Natural killer cell (primary cell): ENCODE measurements at regions not wholly inside any gene's neighbourhood (a gene's known extent, or its start where the extent isn't known, plus 50 kb on each side); places are given as distances from the start of the nearest gene placed in this dataset.

ENCODE experiments used
- ATAC-seq, 3 donors: fragments of 150-1000 bp in 2 of 3; fragments of 200-7000 bp in 1 of 3; cut with Tn5 transposase; 1 replicate in 1 of 3; 2 replicates in 2 of 3; pipeline ENCODE4 v1.10.0; 2021; ENCODE audit warnings: mild to moderate bottlenecking in 2 of 3, moderate library complexity in 2 of 3
- DNase-seq, 2 donors: peaks; one replicate each; pipeline versions ENCODE4 v3.0.0 to v3.0.0-alpha.2; 2013 to 2021; ENCODE audit warnings: mixed read lengths in 1 of 2
- H3K27ac ChIP-seq: one replicate; pipeline ENCODE4 v1.5.1; 2013; ENCODE audit warnings: mild to moderate bottlenecking, low read length
- H3K27me3 ChIP-seq: one replicate; pipeline ENCODE4 v1.6.1; 2013; ENCODE audit warnings: low read length; ENCODE audit not compliant: control insufficient read depth, insufficient read depth
- H3K36me3 ChIP-seq: one replicate; pipeline ENCODE4 v1.6.1; 2013; ENCODE audit warnings: low read length; ENCODE audit not compliant: control insufficient read depth, insufficient read depth
- H3K4me1 ChIP-seq: one replicate; pipeline ENCODE4 v1.6.1; 2013; ENCODE audit warnings: low read length; ENCODE audit not compliant: control insufficient read depth, insufficient read depth
- H3K4me3 ChIP-seq: one replicate; pipeline ENCODE4 v1.5.1; 2013; ENCODE audit warnings: low read length
- H3K9me3 ChIP-seq: one replicate; pipeline ENCODE4 v1.6.1; 2013; ENCODE audit warnings: low read length; ENCODE audit not compliant: control insufficient read depth, insufficient read depth
- H3K27ac Mint-ChIP-seq, 2 donors: one replicate each; pipeline ENCODE4 v1.8.0; 2022; ENCODE audit warnings: mild to moderate bottlenecking in 2 of 2, mixed read lengths in 2 of 2, moderate library complexity in 1 of 2
- H3K27me3 Mint-ChIP-seq, 2 donors: one replicate each; pipeline ENCODE4 v1.8.0; 2022; ENCODE audit warnings: low read depth in 2 of 2, mixed read lengths in 2 of 2
- H3K36me3 Mint-ChIP-seq: one replicate; pipeline ENCODE4 v1.8.0; 2022; ENCODE audit warnings: mixed read lengths
- H3K4me1 Mint-ChIP-seq, 2 donors: one replicate each; pipeline ENCODE4 v1.8.0; 2022; ENCODE audit warnings: mixed read lengths in 2 of 2
- H3K4me3 Mint-ChIP-seq: one replicate; pipeline ENCODE4 v1.8.0; 2022; ENCODE audit warnings: mild to moderate bottlenecking, moderate library complexity, mixed read lengths
- H3K9me3 Mint-ChIP-seq, 2 donors: one replicate each; pipeline ENCODE4 v1.8.0; 2022; ENCODE audit warnings: mixed read lengths in 2 of 2
- CTCF ChIP-seq: fragments of 200-600 bp; IDR thresholded peaks from one replicate; pipeline ENCODE4 v1.8.0; 2022; ENCODE audit warnings: antibody characterized with exemption
- WGBS: methylation state at CpG from one replicate; pipeline ENCODE4 v1.1.7; 2013; ENCODE audit warnings: missing lambda C conversion rate; ENCODE audit not compliant: insufficient coverage; 5-methylcytosine and 5-hydroxymethylcytosine counted together
- intact Hi-C: fragments of 100-400 bp; cut with micrococcal nuclease; formaldehyde crosslinking; loops from one replicate; pipeline ENCODE4 v1.14.2; 2022

GRCh38 chr3:63029921-63030320 is 154.7 kb upstream of the CADPS start:
- Mint-ChIP-seq H3K4me1 (no peaks in the 10 kb centered on the region), H3K27ac (no peak overlapping the region), H3K4me3 (no peak overlapping the region), H3K27me3 (no peaks in the 10 kb centered on the region), H3K9me3 (peaks cover 21 to 28% of the 10 kb centered on the region in 2 donors), H3K36me3 (no peaks in the 10 kb centered on the region)
- TF ChIP-seq CTCF = no peak
- ATAC-seq (no peak), DNase-seq (no peak)
- Histone ChIP-seq H3K36me3 (no peaks in the 10 kb centered on the region), H3K27ac (no peak overlapping the region), H3K4me1 (no peaks in the 10 kb centered on the region), H3K9me3 (peaks cover 2% of the 10 kb centered on the region), H3K27me3 (no peaks in the 10 kb centered on the region), H3K4me3 (no peak overlapping the region)
- 56% methylated on average over 1 of the region's 1 CpG for WGBS
- intact Hi-C loops = no loop called here

GRCh38 chr3:63030666-63031065 is 155.4 kb upstream of the CADPS start:
- H3K27ac Mint-ChIP-seq = no peak overlapping the region
- ATAC-seq = no peak
- H3K27me3 ChIP-seq = no peaks in the 10 kb centered on the region
- no peaks in the 10 kb centered on the region for H3K4me1 Mint-ChIP-seq
- no peaks in the 10 kb centered on the region for H3K27me3 Mint-ChIP-seq
- H3K9me3 ChIP-seq = peaks cover 2% of the 10 kb centered on the region
- no peak overlapping the region for H3K4me3 ChIP-seq
- intact Hi-C loops = no loop called here
- no peak for DNase-seq
- H3K36me3 ChIP-seq = no peaks in the 10 kb centered on the region
- 87% methylated on average over 6 of the region's 6 CpGs for WGBS
- no peak for TF ChIP-seq CTCF
- peaks cover 17 to 22% of the 10 kb centered on the region in 2 donors for H3K9me3 Mint-ChIP-seq
- H3K36me3 Mint-ChIP-seq = no peaks in the 10 kb centered on the region
- no peaks in the 10 kb centered on the region for H3K4me1 ChIP-seq
- no peak overlapping the region for H3K27ac ChIP-seq
- H3K4me3 Mint-ChIP-seq = no peak overlapping the region

GRCh38 chr3:63032881-63033280 is 157.7 kb upstream of the CADPS start:
- H3K4me1 ChIP-seq = no peaks in the 10 kb centered on the region
- intact Hi-C loops = no loop called here
- H3K4me3 ChIP-seq = no peak overlapping the region
- Mint-ChIP-seq H3K27ac (no peak overlapping the region), H3K4me3 (no peak overlapping the region), H3K4me1 (no peaks in the 10 kb centered on the region), H3K9me3 (peaks cover 14 to 16% of the 10 kb centered on the region in 2 donors), H3K27me3 (no peaks in the 10 kb centered on the region), H3K36me3 (no peaks in the 10 kb centered on the region)
- no peaks in the 10 kb centered on the region for H3K9me3 ChIP-seq
- no peaks in the 10 kb centered on the region for H3K36me3 ChIP-seq
- no peaks in the 10 kb centered on the region for H3K27me3 ChIP-seq
- TF ChIP-seq CTCF = no peak
- DNase-seq (no peak), ATAC-seq (no peak)
- no peak overlapping the region for H3K27ac ChIP-seq

GRCh38 chr3:63034101-63034500 is 158.9 kb upstream of the CADPS start:
- Histone ChIP-seq H3K27me3 (no peaks in the 10 kb centered on the region), H3K4me3 (no peak overlapping the region), H3K36me3 (no peaks in the 10 kb centered on the region), H3K4me1 (no peaks in the 10 kb centered on the region), H3K27ac (no peak overlapping the region), H3K9me3 (no peaks in the 10 kb centered on the region)
- no CpG with 5 or more reads among the region's 1 CpG for WGBS
- Mint-ChIP-seq H3K27ac (no peak overlapping the region), H3K36me3 (no peaks in the 10 kb centered on the region), H3K4me1 (no peaks in the 10 kb centered on the region), H3K27me3 (no peaks in the 10 kb centered on the region), H3K9me3 (peaks cover 14 to 20% of the 10 kb centered on the region in 2 donors), H3K4me3 (no peak overlapping the region)
- no peak for DNase-seq
- ATAC-seq = no peak
- intact Hi-C loops = no loop called here
- no peak for TF ChIP-seq CTCF
